A549 (cell line): ENCODE measurements at regions not wholly inside any gene's neighbourhood (a gene's known extent, or its start where the extent isn't known, plus 50 kb on each side); places are given as distances from the start of the nearest gene placed in this dataset.
"Not testable (repeated sequence)": the region's sequence is repeated elsewhere in the genome, so short reads cannot be mapped to it uniquely, and the experiment has no call there.

Source experiments
- ATAC-seq, 2 experiments: fragments of 200-7000 bp in 1 of 2; fragments of >200 bp in 1 of 2; cut with Nextera tagmentation in 1 of 2; cut with Tn5 transposase in 1 of 2; 3 replicates each; pipeline versions ENCODE4 v1.8.0 to v1.9.1; 2018 to 2020; ENCODE audit warnings: mild to moderate bottlenecking in 1 of 2, moderate library complexity in 1 of 2
- CTCF ChIA-PET: fragments of 300-600 bp; sonication (Branson Sonifier 250); formaldehyde crosslinking; extraction: SDS; loops from one replicate; lab custom pipeline; 2021; ENCODE audit warnings: antibody characterized with exemption, inconsistent platforms; lab: Yijun Ruan, JAX
- POLR2A ChIA-PET: fragments of 350-600 bp; formaldehyde crosslinking; extraction: SDS; loops from one replicate; lab custom pipeline; 2021; ENCODE audit warnings: antibody characterized with exemption, inconsistent platforms; lab: Yijun Ruan, JAX
- DNase-seq, 2 experiments: peaks; one replicate each; pipeline versions ENCODE4 v3.0.0 to v3.0.0-alpha.2; 2011 to 2016; ENCODE audit warnings: low read depth in 1 of 2, low spot score in 1 of 2
- FAIRE-seq: peaks from 2 replicates; lab custom pipeline; 2011; peaks lifted over from hg19 to GRCh38; lab: Jason Lieb, UNC
- H3K27ac ChIP-seq, 2 experiments: fragments of >200 bp; sonication (Bioruptor Twin); formaldehyde crosslinking; 3 replicates each; pipeline ENCODE4 v1.5.1; 2016 to 2017
- H3K4me1 ChIP-seq: fragments of >200 bp; sonication (Bioruptor Twin); formaldehyde crosslinking; 3 replicates; pipeline ENCODE4 v1.6.1; 2016
- H3K4me2 ChIP-seq: fragments of >200 bp; sonication (Bioruptor Twin); formaldehyde crosslinking; 3 replicates; pipeline ENCODE4 v1.6.1; 2016
- H3K4me3 ChIP-seq: fragments of >200 bp; sonication (Bioruptor Twin); formaldehyde crosslinking; 3 replicates; pipeline ENCODE4 v1.5.1; 2016
- H3K9me3 ChIP-seq: fragments of >200 bp; sonication (Bioruptor Twin); formaldehyde crosslinking; 3 replicates; pipeline ENCODE4 v1.6.1; 2016
- ATOH8 ChIP-seq: fragments of 250-450 bp; sonication (Bioruptor Pico); IDR thresholded peaks from 2 replicates; pipeline ENCODE4 v1.5.0; 2020; ENCODE audit warnings: low read depth, mild to moderate bottlenecking, moderate library complexity
- CBX2 ChIP-seq: fragments of 200-600 bp; sonication (generic); IDR thresholded peaks from 2 replicates; pipeline ENCODE4 v1.6.1; 2016; ENCODE audit warnings: low read depth, mild to moderate bottlenecking, borderline replicate concordance
- CBX8 ChIP-seq: fragments of 200-600 bp; sonication (generic); IDR thresholded peaks from 2 replicates; pipeline ENCODE4 v1.6.1; 2016
- CEBPB ChIP-seq, 2 experiments: fragments of >200 bp in 1 of 2; sonication (Bioruptor Twin) in 1 of 2; formaldehyde crosslinking in 1 of 2; IDR thresholded peaks; 2 replicates each; pipeline ENCODE4 v1.6.1; 2012 to 2016
- CHD2 ChIP-seq: fragments of 150-350 bp; IDR thresholded peaks from 2 replicates; pipeline ENCODE4 v1.6.1; 2014; ENCODE audit warnings: low read length; ENCODE audit not compliant: partially characterized antibody
- EP300 ChIP-seq, 2 experiments: fragments of >200 bp; sonication (Bioruptor Twin); formaldehyde crosslinking; IDR thresholded peaks; 2 replicates in 1 of 2; 3 replicates in 1 of 2; pipeline ENCODE4 v1.6.1; 2016 to 2017
- ESRRA ChIP-seq: fragments of 150-350 bp; IDR thresholded peaks from 2 replicates; pipeline ENCODE4 v1.6.1; 2014; ENCODE audit warnings: mild to moderate bottlenecking, low read length, borderline replicate concordance
- HDAC2 ChIP-seq: fragments of 200-600 bp; sonication (generic); IDR thresholded peaks from 2 replicates; pipeline ENCODE4 v1.6.1; 2016
- HES2 ChIP-seq: fragments of >200 bp; sonication (Bioruptor Twin); formaldehyde crosslinking; IDR thresholded peaks from 2 replicates; pipeline ENCODE4 v1.6.1; 2016
- HOXB5 ChIP-seq: fragments of 250-450 bp; sonication (Bioruptor Pico); IDR thresholded peaks from 2 replicates; pipeline ENCODE4 v1.5.0; 2020; ENCODE audit warnings: mild to moderate bottlenecking, moderate library complexity
- JUN ChIP-seq, 2 experiments: fragments of >200 bp; sonication (Bioruptor Twin); formaldehyde crosslinking; IDR thresholded peaks; 2 replicates in 1 of 2; 3 replicates in 1 of 2; pipeline ENCODE4 v1.6.1; 2016 to 2017
- JUNB ChIP-seq: fragments of >200 bp; sonication (Bioruptor Twin); formaldehyde crosslinking; IDR thresholded peaks from 2 replicates; pipeline ENCODE4 v1.6.1; 2016
- KDM5A ChIP-seq: fragments of 200-600 bp; sonication (generic); IDR thresholded peaks from 2 replicates; pipeline ENCODE4 v1.6.1; 2016; ENCODE audit warnings: antibody characterized with exemption, mild to moderate bottlenecking
- MAFK ChIP-seq: fragments of 450-650 bp; IDR thresholded peaks from 2 replicates; pipeline ENCODE4 v1.6.1; 2014; ENCODE audit not compliant: partially characterized antibody
- MAZ ChIP-seq: fragments of 150-350 bp; IDR thresholded peaks from 2 replicates; pipeline ENCODE4 v1.6.1; 2014; ENCODE audit warnings: antibody characterized with exemption, low read depth, low read length, borderline replicate concordance
- MYC ChIP-seq: IDR thresholded peaks from 2 replicates; pipeline ENCODE4 v1.6.1; 2012; ENCODE audit warnings: mild to moderate bottlenecking, inconsistent platforms, low read length, improper control_type of control experiment, borderline replicate concordance
- NR3C1 ChIP-seq: fragments of >200 bp; sonication (Bioruptor Twin); formaldehyde crosslinking; IDR thresholded peaks from 3 replicates; pipeline ENCODE4 v1.6.1; 2017
- POLR2A ChIP-seq: IDR thresholded peaks from 2 replicates; pipeline ENCODE4 v1.6.1; 2012; ENCODE audit warnings: mild to moderate bottlenecking, low read length
- POLR2AphosphoS2 ChIP-seq: conservative IDR thresholded peaks from 2 replicates; pipeline ENCODE4 v1.6.1; 2012; ENCODE audit warnings: low read length, improper control_type of control experiment, inconsistent platforms
- RFX5 ChIP-seq: fragments of 450-650 bp; IDR thresholded peaks from 2 replicates; pipeline ENCODE4 v1.7.1; 2014; ENCODE audit warnings: antibody characterized with exemption, mild to moderate bottlenecking, moderate library complexity
- TFCP2L1 ChIP-seq: fragments of 250-450 bp; sonication (Bioruptor Pico); IDR thresholded peaks from 2 replicates; pipeline ENCODE4 v1.5.0; 2021; ENCODE audit warnings: mild to moderate bottlenecking
- USF2 ChIP-seq: fragments of 450-650 bp; IDR thresholded peaks from 2 replicates; pipeline ENCODE4 v1.6.1; 2014; ENCODE audit warnings: antibody characterized with exemption
- WGBS: methylation state at CpG from one replicate; pipeline ENCODE4 v1.1.6; 2017; ENCODE audit errors: missing lambda C conversion rate; 5-methylcytosine and 5-hydroxymethylcytosine counted together
- TF ChIP-seq, protein P1 (sequence below): fragments of >200 bp; sonication (Bioruptor Twin); formaldehyde crosslinking; IDR thresholded peaks from 3 replicates; pipeline ENCODE4 v1.6.1; 2016

- ATAC-seq, FAIRE-seq, POLR2A ChIA-PET, H3K4me1 ChIP-seq, CTCF ChIA-PET, DNase-seq, H3K4me2 ChIP-seq, H3K27ac ChIP-seq, H3K4me3 ChIP-seq, H3K9me3 ChIP-seq: not testable (repeated sequence)
- WGBS: 10% methylated on average over 3 of the region's 3 CpGs
- TF ChIP-seq MAFK: peak; percentile 78
Observed at GRCh38 chr7:58085444-58085843, 635.5 kb downstream of the ZNF716 start.

DNA sequence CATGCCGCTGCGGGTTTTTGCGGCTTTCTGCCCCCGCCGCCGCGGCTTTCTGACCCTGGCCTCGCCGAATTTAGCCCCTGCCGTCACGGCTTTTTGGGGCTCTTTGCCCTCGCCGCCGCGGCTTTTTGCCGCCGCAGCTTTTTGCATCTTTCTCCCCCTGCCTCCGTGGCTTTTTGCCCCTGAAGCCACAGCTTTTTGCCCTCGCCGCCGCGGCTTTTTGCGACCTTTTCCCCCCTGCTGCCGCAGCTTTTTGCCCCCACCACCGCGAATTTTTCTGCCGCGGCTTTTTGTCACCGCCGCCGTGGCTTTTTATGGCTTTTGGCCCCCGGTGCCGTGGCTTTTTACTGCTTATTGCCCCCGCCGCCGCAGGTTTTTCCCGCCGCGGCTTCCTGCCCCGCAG lies 636.5 kb downstream of the ZNF716 start:
- no peak overlapping the region for H3K4me3 ChIP-seq
- no peak for FAIRE-seq
- 76% methylated on average over 29 of the region's 40 CpGs for WGBS

DNA sequence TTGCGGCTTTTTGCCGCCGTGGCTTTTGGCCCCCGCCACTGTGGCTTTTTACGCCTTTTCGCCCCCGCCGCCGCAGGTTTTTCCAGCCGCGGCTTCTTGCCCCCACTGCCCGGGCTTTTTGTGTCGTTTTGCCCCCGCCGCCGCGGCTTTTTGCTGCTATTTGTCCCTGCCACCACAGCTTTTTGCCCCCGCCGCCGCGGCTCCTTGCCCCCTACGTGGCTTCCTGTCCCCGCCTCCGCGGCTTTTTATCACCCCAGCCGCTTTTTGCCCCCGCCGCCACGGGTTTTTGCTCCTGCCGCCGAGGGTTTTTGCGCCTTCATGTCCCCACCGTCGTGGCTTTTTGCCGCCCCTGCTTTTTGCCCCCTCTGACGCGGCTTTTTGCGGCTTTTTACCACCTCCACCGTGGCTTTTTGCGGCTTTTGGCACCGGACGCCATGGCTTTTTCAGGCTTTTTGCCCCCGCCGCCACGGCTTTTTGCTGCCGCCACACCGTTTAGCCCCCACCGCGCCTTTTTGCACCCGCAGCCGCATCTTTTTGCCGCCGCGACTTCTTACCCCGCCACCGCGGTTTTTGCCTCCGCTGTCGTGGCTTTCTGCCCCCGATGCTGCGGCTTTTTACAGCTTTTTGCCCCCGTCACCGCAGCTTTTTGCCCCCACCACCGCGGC lies 637.0 kb downstream of the ZNF716 start:
- 81% methylated on average over 49 of the region's 65 CpGs for WGBS
- ATAC-seq (no peak), DNase-seq (no peak), FAIRE-seq (no peak)
- Histone ChIP-seq H3K4me1 (no peaks in the 10 kb centered on the region), H3K27ac (no peak overlapping the region), H3K4me3 (no peak overlapping the region), H3K4me2 (no peak overlapping the region), H3K9me3 (no peaks in the 10 kb centered on the region; the same call in 1 of the 3 replicates)
- CTCF ChIA-PET: no interaction called here
- TF ChIP-seq, protein P1, sequence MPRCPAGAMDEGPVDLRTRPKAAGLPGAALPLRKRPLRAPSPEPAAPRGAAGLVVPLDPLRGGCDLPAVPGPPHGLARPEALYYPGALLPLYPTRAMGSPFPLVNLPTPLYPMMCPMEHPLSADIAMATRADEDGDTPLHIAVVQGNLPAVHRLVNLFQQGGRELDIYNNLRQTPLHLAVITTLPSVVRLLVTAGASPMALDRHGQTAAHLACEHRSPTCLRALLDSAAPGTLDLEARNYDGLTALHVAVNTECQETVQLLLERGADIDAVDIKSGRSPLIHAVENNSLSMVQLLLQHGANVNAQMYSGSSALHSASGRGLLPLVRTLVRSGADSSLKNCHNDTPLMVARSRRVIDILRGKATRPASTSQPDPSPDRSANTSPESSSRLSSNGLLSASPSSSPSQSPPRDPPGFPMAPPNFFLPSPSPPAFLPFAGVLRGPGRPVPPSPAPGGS: no peak
- TF ChIP-seq CHD2: no peak
- TF ChIP-seq ESRRA: no peak
- TF ChIP-seq USF2: no peak
- TF ChIP-seq POLR2AphosphoS2: no peak
- no peak for TF ChIP-seq RFX5
- no peak for TF ChIP-seq HOXB5 (CRISPR knock-in tag)
- no peak for TF ChIP-seq CBX2
- TF ChIP-seq KDM5A: no peak
- TF ChIP-seq CBX8: no peak
- TF ChIP-seq TFCP2L1 (CRISPR knock-in tag): no peak
- TF ChIP-seq ATOH8 (CRISPR knock-in tag): no peak
- no peak for TF ChIP-seq HES2
- TF ChIP-seq NR3C1: no peak
- no peak for TF ChIP-seq MYC
- TF ChIP-seq MAZ: no peak
- no peak for TF ChIP-seq HDAC2
- TF ChIP-seq CEBPB (IDR thresholded peaks at IDR 0.05): no peak
- no peak for TF ChIP-seq JUNB
- POLR2A ChIA-PET: no interaction called here

More for the DNA sequence above, 636.5 kb downstream of the ZNF716 start:
- TF ChIP-seq ESRRA (no peak), EP300 (IDR thresholded peaks at IDR 0.05) (no peak), KDM5A (no peak), POLR2A (no peak), JUN (IDR thresholded peaks at IDR 0.05) (no peak), MYC (no peak)
- ChIA-PET CTCF (no interaction called here), POLR2A (no interaction called here)
- Histone ChIP-seq H3K4me1 (no peaks in the 10 kb centered on the region), H3K4me2 (no peak overlapping the region), H3K27ac (no peak overlapping the region), H3K9me3 (no peaks in the 10 kb centered on the region; the same call in 1 of the 3 replicates)
- ATAC-seq: no peak
- DNase-seq: no peak
